GM18508 (cell line): ENCODE measurements at regions not wholly inside any gene's neighbourhood (a gene's known extent, or its start where the extent isn't known, plus 50 kb on each side); places are given as distances from the start of the nearest gene placed in this dataset.

Experiments used
- ATAC-seq: cut with Tn5 transposase; IDR thresholded peaks from one replicate; pipeline ENCODE4 v1.9.1; 2021; ENCODE audit warnings: moderate number of reproducible peaks; ENCODE audit not compliant: insufficient read depth, unreplicated experiment

DNA sequence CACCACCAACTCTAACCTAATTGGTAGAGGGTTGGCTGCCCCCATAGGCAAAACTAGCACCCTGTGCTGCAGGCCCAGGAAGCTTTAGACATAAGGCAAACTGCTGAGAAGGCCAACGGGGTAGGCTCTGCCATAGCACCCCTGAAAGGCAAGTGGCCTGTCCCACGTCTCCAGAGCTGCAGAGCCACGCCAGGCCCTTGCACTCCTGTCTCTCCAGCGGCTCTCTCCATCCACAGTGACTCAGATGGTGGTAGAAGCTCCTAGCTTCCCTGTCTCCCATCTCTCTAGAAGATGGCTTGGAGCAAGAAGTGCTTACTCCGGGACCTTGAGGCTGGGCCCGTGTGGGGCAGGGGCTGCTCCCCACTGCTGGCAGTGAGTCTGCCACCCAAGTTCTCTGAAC lies 310.6 kb upstream of the ZMIZ1 start:
- no peak for ATAC-seq

DNA sequence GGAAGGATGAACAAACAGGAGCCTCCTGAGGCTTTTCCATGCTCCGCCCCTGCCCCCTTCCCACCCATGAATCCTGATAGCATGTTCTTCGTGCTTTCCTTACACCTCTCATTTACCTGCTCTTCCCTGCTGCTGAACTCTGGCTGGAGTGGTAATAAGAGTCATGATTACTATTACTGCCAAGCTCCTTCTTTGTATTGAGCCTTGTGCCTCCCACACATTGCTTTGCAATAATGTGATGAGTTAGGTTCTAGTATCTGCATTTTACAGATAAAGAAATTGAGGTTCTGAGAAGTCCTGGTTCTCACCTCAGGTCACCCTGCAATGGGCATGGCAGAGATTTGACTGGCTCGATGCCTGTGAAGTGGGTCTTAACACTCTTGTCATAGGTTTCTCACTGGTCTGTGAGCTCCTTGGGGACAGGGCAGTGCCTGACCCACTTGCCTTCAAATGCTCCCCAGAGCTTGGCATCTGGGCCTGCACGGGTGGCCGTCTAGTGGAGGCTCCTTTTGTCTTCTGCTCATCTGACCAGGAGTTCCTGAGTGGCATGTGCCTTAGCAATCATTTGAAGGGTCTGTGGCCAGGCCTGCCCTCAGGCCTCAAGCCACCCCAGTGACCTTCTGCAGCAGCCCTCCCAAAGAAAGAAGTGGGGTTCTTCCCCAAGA lies 309.2 kb upstream of the ZMIZ1 start:
- ATAC-seq = no peak

DNA sequence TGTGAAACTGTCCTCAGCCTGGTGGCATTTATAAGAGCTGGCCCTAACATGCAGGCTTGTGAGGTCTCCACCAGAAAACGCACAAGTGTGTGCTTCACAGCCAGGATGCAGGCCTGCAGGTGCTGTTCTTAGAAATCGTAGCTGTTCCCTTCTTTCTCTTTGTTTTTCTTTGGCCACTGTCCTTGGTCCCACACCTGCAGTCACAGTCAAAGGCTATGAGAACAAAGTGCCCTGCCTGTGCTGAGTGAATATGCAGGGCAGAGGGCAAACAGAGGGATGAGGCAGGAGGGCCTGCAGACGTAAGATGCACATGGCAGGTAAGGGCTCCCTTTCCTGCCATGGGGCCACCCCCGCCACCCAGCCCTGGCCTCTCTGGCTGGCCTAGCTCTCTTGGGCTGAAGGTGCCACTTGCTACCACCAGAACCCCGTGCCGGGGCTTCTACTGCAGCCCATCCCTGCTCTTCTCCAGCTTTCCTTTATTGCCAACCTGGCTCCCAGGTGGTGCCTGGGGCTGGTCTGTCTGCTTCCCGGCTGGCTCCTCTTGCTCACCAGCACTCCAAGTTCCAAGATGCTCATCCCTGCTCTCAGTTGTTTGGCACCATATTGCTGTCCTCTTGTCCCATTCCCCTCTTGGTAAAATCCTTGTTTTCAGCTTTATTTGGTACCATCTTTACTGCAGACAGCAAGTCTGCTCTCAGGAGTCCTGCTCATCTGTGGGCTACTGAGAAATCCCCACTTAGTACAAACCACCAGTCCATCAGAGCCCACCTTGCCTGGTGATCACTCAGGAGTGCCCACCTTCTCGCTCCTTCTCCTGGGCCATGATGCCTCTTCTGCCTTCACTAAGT lies 308.1 kb upstream of the ZMIZ1 start:
- no peak for ATAC-seq

DNA sequence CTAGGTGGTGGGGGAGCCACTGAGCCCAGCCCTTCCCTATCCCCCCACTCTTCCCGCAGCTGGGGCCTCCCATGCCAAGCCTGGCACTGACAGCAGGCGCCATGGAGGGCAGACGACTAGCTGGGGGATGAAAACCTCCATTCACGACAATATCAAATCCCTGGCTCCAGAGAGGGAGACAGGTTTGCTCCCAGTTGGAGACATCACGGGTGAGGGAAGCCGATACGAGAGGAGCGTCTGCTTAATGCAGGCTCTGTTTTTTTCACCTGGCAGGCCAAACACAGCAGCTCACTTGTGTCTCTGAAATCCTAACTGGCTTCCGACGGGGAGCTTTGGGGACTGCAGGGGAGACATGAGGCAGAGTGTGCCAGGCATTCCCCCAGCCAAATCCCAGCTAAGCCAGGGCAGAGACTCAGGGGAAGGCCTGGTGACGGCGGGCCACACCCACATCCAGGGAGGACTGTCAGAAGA lies 307.4 kb upstream of the ZMIZ1 start:
- ATAC-seq = no peak

DNA sequence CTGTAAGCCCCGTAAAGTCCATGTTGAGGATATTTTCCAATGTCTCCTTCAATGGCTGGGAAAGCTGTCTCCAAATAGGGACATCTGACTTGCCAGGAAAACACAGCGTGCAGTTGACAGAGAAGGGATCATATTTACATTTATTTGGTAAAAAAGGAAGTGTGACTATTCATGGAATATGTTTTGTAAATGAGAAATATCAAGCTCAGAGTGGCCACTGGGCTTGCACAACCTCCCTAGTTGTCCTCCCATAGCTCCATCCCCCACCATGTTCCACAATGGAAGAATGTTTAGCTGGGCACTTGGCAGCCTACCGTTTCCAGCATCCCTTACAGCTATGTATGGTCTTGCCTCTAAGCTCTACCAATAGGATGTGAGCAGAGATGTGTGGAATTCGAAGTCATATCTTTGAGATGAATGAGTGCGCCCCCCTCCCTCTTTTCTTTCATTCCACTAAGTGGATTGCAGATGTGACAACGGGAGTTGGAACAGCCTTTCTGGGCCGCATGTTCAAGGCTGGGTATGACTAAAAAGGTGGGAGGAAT lies 306.6 kb upstream of the ZMIZ1 start:
- ATAC-seq = no peak

DNA sequence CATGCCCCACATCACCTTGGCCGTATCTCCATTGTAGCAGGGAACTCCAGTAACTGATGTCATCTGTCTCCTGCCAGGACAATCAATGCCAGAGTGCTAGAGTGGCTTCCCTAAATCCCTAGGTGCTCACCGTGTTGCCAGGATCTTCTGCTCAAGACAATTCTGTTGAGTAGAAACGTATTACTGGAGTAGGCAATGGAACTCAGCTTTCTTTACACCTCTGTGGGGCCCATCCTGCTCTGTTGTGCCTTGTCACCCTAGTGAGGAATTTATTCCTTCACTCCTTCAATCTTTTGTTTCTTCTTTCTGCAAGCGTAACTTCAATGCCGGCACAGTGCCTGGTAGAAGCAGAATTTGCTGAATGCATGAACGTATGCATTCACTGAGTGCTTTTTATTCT lies 305.5 kb upstream of the ZMIZ1 start:
- ATAC-seq = no peak

DNA sequence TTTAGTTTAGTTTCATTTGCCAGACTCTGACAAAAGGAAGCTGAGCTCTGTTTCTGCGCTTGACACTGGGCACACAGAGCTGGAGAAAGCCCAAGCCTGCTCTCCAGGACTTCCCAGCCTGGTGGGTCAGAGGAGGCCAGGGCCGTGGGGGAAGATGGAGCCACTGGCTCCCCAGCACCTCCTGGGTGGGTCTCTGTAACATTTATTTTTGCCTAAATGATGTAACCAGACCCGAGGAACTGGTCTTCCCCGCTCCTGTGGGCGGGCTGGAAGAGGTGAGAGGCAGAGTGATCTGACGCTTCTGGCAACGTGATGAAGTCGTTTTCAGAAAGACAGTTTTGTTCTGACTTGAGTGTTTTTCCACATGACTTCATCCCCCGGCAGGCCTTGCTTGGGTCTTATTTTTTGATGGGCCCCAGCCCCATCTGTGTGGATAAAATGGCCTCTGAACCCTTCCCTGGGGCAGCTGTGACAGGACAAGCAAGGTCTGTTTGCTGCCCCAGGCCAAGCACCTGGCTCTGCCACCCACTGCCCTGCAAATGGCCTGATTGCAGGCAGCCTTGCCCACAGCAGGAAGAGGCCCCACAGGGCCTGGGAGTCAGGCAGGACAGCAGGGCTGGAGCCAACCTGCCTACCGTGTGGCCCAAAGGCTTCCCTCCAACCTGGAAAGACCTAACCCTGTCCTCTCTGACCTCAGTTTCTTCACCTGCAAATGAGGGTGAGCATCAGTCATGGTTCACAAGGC lies 304.9 kb upstream of the ZMIZ1 start:
- no peak for ATAC-seq

DNA sequence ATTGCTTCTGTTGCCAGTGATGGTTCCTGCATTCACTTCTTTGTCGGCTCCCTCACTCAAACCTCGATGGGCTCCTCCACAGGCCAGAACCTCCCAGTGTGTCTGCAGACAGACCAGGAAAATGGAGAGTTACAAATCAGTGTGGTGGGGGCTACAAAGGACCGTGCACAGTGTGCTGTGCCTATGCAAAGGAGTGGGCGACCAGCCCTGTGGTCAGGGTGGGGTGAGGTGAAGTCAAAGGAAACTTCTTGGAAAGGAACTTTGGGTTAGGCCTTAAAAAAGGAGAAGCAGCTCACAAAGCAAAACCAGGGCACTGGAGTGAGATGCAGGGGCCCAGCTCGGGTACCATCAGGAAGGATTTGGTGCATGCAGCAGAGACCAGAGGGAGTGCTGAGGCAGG lies 304.3 kb upstream of the ZMIZ1 start:
- no peak for ATAC-seq

DNA sequence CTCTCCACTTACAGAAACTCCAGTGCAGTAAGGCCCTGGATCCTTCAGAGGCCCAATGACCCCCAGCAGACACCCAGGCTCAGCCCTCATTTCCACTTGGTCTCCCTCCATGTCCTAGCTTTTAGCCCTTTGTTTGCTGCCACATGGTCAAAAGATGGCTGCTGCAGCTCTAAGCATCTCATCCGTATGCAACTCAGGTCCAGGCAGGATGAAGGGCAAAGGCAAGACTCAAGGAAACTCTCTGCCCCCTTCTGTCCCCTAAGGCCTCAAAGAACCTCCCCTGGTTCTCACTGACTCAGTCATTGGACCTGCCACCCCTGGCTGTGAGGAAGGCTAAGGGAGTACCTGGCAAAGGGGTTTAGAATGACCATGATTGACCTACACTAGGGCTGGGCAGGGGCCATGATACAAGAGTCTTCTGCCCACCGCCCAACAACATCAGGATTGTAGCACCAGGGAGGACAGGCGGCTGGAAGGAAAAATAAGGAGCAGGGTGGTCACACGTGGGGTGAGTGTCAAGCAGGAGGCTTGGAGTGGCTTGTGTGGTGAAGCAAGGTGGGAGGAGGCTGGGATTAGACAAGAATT lies 303.8 kb upstream of the ZMIZ1 start:
- ATAC-seq = no peak

DNA sequence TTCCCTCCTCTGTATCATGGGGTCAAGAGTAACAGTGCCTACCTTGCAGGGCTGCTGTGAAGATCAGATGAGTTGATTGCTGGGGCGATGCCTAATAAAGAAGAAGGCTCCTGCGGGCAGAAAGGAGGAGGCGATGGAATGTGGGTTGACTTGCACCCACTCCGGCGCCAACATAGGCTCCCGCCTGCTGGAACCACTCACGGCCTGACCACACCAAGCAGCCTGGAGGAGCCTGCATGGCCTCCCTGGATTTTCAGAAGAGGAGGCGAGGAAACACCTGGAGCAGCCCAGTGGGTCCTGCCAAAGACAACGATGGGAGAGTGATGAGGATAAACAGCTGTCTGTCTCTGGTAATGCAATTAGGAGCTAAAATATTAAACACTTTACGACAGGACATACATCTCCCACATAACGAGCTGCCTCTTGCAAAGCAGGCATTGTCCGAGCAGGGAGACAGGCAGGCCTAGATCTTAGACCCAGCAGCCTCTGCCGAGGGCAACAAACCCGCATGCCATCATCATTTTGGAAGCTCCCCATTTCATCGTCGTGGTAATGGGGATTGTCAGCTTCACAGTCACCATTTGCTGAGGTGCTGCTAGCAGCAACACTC lies 302.9 kb upstream of the ZMIZ1 start:
- no peak for ATAC-seq

DNA sequence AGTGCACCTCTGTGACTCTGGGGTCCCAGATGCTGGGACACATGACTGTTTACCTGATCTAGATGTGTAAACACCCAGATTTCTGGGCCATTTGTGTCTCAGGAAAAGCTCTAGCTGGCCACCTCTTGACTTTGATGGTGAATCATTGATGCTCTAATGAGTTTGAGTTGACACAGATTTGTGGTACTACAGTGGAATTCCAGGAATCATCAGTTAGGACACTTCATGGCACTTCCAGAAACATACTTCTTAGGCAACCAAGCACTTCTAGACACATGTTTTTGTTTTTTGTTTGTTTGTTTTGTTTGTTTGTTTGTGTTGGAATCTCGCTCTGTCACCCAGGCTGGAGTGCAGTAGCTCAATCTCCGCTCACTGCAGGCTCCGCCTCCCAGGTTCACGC lies 302.2 kb upstream of the ZMIZ1 start:
- no peak for ATAC-seq

DNA sequence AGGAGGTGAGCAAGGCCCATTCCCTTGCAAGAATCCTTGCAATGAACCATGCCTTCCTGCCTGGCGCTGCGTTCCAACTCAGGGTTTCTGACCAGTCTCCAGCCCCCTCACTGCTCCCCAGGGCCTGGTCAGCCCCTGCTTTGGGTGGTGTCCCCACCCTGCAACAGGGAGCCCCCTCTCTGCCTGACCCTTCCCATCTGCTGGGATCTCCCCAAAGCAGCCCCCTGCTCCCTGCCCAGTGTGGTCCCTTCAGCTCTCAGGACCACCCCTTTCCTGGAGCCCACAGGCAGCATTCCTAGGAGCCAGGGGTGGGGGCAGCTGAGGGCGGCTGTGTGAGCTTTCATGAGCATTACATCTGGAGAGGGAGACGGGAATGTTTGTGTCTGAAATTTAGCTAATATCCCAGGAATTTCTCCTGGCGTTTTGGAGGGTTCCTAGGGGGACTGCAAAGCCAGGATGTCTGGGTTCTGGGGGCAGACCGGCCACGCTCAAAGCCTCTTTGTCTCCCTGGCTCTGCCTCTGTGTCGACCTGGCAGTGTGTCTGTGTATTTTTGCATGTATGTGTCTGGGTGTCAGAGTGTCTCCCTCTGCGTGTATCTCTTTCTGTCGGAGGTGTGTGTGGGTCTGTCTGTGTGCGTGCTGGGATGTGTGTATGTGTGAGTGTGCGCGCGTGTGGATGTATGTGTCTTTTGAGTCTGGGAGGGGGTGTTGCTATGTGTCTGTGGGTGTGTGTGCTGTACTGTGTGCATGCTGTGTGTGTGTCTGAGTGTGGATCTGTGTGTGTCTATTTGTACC lies 300.5 kb upstream of the ZMIZ1 start:
- ATAC-seq = no peak

DNA sequence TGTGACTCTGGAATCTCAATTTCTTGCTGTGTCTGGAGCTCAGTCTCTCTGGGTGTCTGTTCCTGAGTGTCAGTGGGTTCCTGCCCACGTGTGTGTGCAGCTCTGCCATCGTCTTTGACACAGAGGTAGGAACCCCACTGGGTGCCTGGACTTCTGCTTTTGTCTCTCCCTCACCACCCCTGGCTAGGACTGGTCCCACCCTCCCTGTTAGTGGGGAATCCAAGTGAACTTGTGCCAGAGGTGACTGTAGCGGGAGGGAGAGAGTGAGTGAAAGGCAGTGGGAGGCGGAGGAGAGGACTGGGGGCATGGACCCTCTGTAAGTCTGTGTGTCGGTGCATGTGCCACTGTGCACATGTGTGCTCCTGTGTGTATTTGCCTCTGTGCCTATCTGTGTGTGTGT lies 299.9 kb upstream of the ZMIZ1 start:
- no peak for ATAC-seq

DNA sequence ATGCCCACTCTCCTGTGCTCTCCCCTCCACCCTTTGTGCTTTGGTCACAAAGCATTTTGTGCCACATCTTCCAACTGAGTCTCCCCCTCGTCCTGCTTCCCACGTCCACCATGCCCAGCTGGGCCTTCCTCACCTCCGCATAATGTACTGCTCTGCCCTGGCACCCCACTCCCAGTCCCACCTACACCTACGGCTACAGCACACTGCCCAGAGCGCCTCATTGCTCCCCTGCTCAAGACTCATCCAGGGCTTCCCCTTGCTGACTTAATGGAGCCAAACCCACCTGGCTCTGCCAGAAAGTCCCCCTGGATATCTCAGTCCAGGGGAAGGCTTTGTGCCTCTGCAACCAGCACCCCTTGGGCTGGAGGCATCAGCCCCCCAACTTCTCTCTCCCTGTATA lies 299.2 kb upstream of the ZMIZ1 start:
- ATAC-seq = no peak

DNA sequence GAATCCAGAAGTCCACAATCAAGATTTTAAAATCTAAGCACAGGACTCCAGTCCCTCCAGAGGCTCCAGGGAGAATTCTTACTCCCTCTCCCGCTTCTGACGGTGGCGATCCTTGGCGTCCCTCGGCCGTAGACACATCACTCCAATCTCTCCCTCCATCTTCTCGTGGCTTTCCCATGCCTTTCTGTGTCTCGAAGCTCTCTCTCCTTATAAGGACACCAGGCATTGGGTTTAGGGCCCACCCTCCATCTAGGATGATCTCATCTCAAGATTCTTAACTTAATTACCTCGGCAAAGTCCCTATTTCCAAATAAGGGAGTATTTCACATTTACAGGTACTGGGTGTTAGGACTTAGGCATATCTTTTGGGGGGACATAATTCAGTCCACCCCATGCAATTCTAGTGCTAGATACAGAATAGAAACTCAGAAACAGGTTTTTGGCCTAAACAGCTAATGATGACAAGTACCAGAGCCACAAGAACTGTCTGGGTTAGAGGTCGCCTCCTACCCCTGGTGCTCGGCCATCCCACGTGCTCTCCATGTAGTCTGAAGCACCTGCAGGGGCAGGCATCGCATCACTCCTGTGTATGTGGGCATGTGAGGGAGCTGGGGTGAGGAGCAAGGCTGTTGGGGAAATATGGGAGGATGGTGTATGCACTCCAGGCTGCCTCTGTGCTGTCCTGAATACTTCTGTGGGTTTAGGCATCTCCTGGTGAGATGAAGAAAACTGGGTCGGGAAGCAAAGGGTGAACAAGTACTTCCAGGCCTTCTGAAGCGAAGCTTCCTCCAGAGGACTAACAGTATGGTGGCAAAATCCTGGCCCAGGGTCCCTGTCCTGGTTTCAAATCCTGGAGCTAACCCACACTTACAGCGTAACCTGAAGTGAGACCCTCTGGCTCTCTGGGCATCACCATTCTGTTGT lies 298.3 kb upstream of the ZMIZ1 start:
- no peak for ATAC-seq

DNA sequence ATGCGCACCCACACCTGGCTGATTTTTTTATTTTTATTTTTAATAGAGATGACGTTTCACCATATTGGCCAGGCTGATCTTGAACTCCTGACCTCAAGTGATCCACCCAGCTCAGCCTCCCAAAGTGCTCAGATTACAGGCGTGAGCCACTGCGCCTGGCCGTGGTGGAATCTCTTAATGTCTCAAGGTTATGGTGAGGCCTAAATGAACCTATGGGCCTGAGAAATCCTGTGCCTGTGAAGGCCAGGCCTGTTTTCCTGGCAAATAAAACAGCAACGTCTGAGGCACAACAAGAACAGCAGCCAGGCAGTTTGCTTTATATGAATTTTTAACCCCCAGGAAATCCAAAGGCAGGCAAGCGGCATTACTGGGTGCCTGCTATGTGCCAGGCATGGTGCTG lies 297.5 kb upstream of the ZMIZ1 start:
- no peak for ATAC-seq

DNA sequence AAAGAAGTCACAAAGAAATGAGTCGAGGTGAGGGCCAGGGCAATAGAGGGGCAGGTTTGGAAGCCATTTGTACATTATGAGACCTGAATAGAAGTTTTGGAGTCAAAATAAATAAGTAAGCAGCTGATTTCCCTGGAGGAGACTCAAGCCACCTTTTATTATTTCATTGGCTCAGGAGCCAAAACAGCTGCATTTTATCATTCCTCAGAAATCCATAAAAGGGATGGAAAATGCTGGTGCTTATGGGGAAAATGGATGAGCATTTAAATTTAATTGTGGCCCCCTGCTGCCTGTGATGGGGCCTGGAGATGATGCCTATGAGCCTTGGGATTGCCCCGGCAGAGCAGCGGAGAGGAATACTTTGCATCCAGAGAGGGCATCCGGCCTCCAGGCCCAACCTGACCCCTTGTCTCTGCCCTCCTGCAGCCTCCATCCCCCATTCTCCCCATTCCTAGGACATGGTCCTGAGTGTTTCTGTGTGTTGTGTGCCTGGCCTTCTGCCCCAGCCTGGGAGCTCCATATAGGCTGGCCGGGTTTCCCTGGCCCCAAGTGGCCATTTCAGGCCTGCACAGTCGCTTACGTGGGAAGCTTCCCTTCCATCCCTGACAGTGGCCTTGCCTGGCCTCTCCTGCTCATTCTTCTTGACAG lies 296.8 kb upstream of the ZMIZ1 start:
- no peak for ATAC-seq

DNA sequence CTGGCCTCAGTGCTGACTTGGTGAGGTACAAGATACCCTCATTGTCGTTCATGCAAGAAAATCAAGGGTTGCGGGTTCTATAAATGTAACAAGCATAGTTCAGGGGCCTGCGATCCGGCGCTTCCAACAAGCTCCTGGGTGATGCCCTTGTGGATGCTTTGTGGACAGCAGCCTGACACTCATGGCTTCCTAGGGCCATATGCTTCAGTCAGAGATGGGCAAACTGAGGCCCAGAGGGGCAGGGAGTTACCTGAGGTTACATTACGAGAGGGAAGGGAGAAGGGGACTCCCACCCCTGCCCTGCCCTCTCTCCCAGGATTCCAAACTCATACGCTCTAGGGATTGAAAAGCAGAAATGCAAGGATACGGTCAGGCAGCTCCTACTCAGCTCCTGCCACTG lies 296.3 kb upstream of the ZMIZ1 start:
- ATAC-seq = no peak
